Panc1 (cell line): ENCODE measurements at regions not wholly inside any gene's neighbourhood (a gene's known extent, or its start where the extent isn't known, plus 50 kb on each side); places are given as distances from the start of the nearest gene placed in this dataset.

Experiments used
- ATAC-seq: fragments of 200-7000 bp; cut with Tn5 transposase; 2 replicates; pipeline ENCODE4 v1.9.1; 2020; ENCODE audit warnings: mild to moderate bottlenecking, moderate library complexity
- BruUV-seq: library from RNA; stranded (reverse); fragments of 400-500 nt; replicated peaks from 2 replicates; lab custom pipeline; 2021; lab: Mats Ljungman, UMichigan
- CTCF ChIA-PET: fragments of 300-600 bp; sonication (Branson Sonifier 250); formaldehyde crosslinking; loops from one replicate; lab custom pipeline; 2022; ENCODE audit warnings: antibody characterized with exemption; lab: Charles Lee
- POLR2A ChIA-PET: fragments of 300-600 bp; sonication (Branson Sonifier 250); formaldehyde crosslinking; loops from one replicate; lab custom pipeline; 2022; ENCODE audit warnings: antibody characterized with exemption; lab: Charles Lee
- DNase-seq: peaks from one replicate; pipeline ENCODE4 v3.0.0-alpha.2; 2010; ENCODE audit warnings: low read depth, low spot score
- H3K27ac ChIP-seq: 2 replicates; pipeline ENCODE4 v1.5.1; 2011; ENCODE audit warnings: mild to moderate bottlenecking, low read length, inconsistent platforms
- H3K27me3 ChIP-seq: fragments of 200-500 bp; sonication (Bioruptor generic); 2 replicates; pipeline ENCODE4 v1.6.0; 2014; ENCODE audit warnings: low read length, inconsistent platforms; ENCODE audit not compliant: control insufficient read depth, insufficient read depth
- H3K36me3 ChIP-seq: fragments of 200-500 bp; sonication (Bioruptor generic); 2 replicates; pipeline ENCODE4 v1.5.1; 2014; ENCODE audit warnings: inconsistent platforms, mild to moderate bottlenecking, low read length, moderate library complexity; ENCODE audit not compliant: control insufficient read depth, insufficient read depth
- H3K4me1 ChIP-seq: 2 replicates; pipeline ENCODE4 v1.5.1; 2011; ENCODE audit warnings: inconsistent platforms, mild to moderate bottlenecking, low read length, moderate library complexity; ENCODE audit not compliant: control insufficient read depth, insufficient read depth
- H3K4me3 ChIP-seq, 2 experiments: 2 replicates each; pipeline ENCODE4 v1.5.1; 2011 to 2012; ENCODE audit warnings: low read depth in 2 of 2, low read length in 2 of 2, mild to moderate bottlenecking in 2 of 2, inconsistent platforms in 1 of 2, moderate library complexity in 1 of 2
- H3K9me3 ChIP-seq: fragments of 200-500 bp; sonication (Bioruptor generic); 2 replicates; pipeline ENCODE4 v1.5.1; 2014; ENCODE audit warnings: low read depth, mild to moderate bottlenecking, inconsistent platforms, low read length, moderate library complexity; ENCODE audit not compliant: control insufficient read depth, insufficient read depth
- POLR2AphosphoS5 ChIP-seq: IDR thresholded peaks from 2 replicates; pipeline ENCODE4 v1.6.1; 2012; ENCODE audit warnings: mild to moderate bottlenecking, low read depth, low read length, moderate library complexity
- SIN3A ChIP-seq: IDR thresholded peaks from 2 replicates; pipeline ENCODE4 v1.6.1; 2012; ENCODE audit warnings: low read depth, mild to moderate bottlenecking, low read length, moderate library complexity, borderline replicate concordance; ENCODE audit not compliant: insufficient read depth
- TCF7L2 ChIP-seq: IDR thresholded peaks from 2 replicates; pipeline ENCODE4 v1.6.1; 2011; ENCODE audit warnings: mild to moderate bottlenecking, low read depth, low read length, inconsistent platforms
- in situ Hi-C: cut with HindIII; loops from 2 replicates; pipeline ENCODE4 v1.10.0; 2016; ENCODE audit warnings: low sequenced_read_pairs, low pct_unique_long_range_greater_than_20kb
- intact Hi-C: fragments of 100-400 bp; cut with micrococcal nuclease; formaldehyde crosslinking; loops from one replicate; pipeline ENCODE4 v1.10.0; 2022; ENCODE audit not compliant: unreplicated experiment
- TF ChIP-seq, protein P1 (sequence below), 2 experiments: IDR thresholded peaks; 2 replicates each; pipeline ENCODE4 v1.6.1; 2011 to 2012; ENCODE audit warnings: low read depth in 2 of 2, control low read depth in 1 of 2, low read length in 1 of 2, mild to moderate bottlenecking in 1 of 2, moderate library complexity in 1 of 2; ENCODE audit not compliant: insufficient read depth in 1 of 2
- TF ChIP-seq, protein P2 (sequence below): fragments of 450-650 bp; IDR thresholded peaks from 2 replicates; pipeline ENCODE4 v1.5.1; 2017; ENCODE audit warnings: mild to moderate bottlenecking

DNA sequence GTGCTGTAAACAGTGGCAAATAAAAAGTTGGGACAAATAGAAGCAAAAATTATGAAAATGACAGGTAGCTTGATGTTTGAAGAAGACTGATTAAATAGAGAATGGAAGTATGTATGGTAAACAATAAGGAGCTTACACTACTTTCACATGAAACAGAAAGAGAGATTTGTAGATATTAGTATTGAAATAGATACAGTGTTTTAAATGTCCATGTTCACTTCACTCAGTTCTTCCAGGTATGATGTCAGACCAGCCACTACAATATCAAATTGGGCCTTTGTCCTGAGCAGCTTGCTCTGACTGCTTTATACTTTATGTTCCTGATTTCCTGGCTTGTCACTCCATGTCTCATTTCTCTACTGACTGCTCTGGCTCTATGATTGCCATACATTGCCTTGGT, 107.5 kb downstream of the CENPW start:
- DNase-seq (no peak), ATAC-seq (no peak)
- Histone ChIP-seq H3K27ac (no peak overlapping the region), H3K4me3 (no peak overlapping the region), H3K36me3 (no peaks in the 10 kb centered on the region; the same call in 1 of the 2 replicates), H3K27me3 (no peaks in the 10 kb centered on the region), H3K9me3 (no peaks in the 10 kb centered on the region), H3K4me1 (no peaks in the 10 kb centered on the region)
- intact Hi-C loops, result no loop called here
- POLR2A ChIA-PET, result no interaction called here
- CTCF ChIA-PET, result no interaction called here
- in situ Hi-C loops, result no loop called here
- no TSS peak for BruUV-seq
- TF ChIP-seq POLR2AphosphoS5 (no peak), SIN3A (no peak), TCF7L2 (no peak)
- TF ChIP-seq, protein P1, sequence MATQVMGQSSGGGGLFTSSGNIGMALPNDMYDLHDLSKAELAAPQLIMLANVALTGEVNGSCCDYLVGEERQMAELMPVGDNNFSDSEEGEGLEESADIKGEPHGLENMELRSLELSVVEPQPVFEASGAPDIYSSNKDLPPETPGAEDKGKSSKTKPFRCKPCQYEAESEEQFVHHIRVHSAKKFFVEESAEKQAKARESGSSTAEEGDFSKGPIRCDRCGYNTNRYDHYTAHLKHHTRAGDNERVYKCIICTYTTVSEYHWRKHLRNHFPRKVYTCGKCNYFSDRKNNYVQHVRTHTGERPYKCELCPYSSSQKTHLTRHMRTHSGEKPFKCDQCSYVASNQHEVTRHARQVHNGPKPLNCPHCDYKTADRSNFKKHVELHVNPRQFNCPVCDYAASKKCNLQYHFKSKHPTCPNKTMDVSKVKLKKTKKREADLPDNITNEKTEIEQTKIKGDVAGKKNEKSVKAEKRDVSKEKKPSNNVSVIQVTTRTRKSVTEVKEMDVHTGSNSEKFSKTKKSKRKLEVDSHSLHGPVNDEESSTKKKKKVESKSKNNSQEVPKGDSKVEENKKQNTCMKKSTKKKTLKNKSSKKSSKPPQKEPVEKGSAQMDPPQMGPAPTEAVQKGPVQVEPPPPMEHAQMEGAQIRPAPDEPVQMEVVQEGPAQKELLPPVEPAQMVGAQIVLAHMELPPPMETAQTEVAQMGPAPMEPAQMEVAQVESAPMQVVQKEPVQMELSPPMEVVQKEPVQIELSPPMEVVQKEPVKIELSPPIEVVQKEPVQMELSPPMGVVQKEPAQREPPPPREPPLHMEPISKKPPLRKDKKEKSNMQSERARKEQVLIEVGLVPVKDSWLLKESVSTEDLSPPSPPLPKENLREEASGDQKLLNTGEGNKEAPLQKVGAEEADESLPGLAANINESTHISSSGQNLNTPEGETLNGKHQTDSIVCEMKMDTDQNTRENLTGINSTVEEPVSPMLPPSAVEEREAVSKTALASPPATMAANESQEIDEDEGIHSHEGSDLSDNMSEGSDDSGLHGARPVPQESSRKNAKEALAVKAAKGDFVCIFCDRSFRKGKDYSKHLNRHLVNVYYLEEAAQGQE (IDR thresholded peaks at IDR 0.05; ENCODE audit: insufficient read depth in 1 of 2, low read depth in 2 of 2, low read length in 1 of 2), result no peak
- TF ChIP-seq, protein P2, sequence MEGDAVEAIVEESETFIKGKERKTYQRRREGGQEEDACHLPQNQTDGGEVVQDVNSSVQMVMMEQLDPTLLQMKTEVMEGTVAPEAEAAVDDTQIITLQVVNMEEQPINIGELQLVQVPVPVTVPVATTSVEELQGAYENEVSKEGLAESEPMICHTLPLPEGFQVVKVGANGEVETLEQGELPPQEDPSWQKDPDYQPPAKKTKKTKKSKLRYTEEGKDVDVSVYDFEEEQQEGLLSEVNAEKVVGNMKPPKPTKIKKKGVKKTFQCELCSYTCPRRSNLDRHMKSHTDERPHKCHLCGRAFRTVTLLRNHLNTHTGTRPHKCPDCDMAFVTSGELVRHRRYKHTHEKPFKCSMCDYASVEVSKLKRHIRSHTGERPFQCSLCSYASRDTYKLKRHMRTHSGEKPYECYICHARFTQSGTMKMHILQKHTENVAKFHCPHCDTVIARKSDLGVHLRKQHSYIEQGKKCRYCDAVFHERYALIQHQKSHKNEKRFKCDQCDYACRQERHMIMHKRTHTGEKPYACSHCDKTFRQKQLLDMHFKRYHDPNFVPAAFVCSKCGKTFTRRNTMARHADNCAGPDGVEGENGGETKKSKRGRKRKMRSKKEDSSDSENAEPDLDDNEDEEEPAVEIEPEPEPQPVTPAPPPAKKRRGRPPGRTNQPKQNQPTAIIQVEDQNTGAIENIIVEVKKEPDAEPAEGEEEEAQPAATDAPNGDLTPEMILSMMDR, result no peak

DNA sequence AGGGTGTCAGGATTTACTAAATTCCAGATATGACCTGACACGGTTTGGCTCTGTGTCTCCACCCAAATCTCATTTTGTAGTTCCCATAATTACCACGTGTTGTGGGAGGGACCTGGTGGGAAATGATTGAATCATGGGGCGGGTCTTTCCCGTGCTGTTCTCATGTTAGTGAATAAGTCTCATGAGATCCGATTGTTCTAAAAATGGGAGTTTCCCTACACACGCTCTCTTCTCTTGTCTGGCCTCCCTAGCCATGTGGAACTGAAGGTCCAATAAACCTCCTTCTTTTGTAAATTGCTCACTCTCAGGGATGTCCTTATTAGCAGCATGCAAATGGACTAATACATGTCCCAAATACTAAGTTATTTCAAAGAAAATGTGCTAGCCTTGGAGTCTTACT, 121.1 kb downstream of the CENPW start:
- intact Hi-C loops, result no loop called here
- DNase-seq (no peak), ATAC-seq (no peak)
- no peaks in the 10 kb centered on the region for H3K27me3 ChIP-seq
- no TSS peak for BruUV-seq
- no peak overlapping the region for H3K4me3 ChIP-seq
- no peaks in the 10 kb centered on the region; the same call in 1 of the 2 replicates for H3K9me3 ChIP-seq
- in situ Hi-C loops, result no loop called here
- no peaks in the 10 kb centered on the region for H3K36me3 ChIP-seq
- no peaks in the 10 kb centered on the region for H3K4me1 ChIP-seq
- no peak for TF ChIP-seq SIN3A
- no peak for TF ChIP-seq TCF7L2
- TF ChIP-seq, protein P1 (IDR thresholded peaks at IDR 0.05; ENCODE audit: insufficient read depth in 1 of 2, low read depth in 2 of 2, low read length in 1 of 2), result no peak
- TF ChIP-seq, protein P2, result no peak
- TF ChIP-seq POLR2AphosphoS5, result no peak
- ChIA-PET CTCF (no interaction called here), POLR2A (no interaction called here)
- H3K27ac ChIP-seq, result no peak overlapping the region
